HG03558 (cell line): ENCODE measurements at regions not wholly inside any gene's neighbourhood (a gene's known extent, or its start where the extent isn't known, plus 50 kb on each side); places are given as distances from the start of the nearest gene placed in this dataset.

Experiments
- ATAC-seq: cut with Tn5 transposase; IDR thresholded peaks from one replicate; pipeline ENCODE4 v1.9.1; 2021; ENCODE audit warnings: moderate number of reproducible peaks; ENCODE audit not compliant: unreplicated experiment; ENCODE audit errors: extremely low read depth

DNA sequence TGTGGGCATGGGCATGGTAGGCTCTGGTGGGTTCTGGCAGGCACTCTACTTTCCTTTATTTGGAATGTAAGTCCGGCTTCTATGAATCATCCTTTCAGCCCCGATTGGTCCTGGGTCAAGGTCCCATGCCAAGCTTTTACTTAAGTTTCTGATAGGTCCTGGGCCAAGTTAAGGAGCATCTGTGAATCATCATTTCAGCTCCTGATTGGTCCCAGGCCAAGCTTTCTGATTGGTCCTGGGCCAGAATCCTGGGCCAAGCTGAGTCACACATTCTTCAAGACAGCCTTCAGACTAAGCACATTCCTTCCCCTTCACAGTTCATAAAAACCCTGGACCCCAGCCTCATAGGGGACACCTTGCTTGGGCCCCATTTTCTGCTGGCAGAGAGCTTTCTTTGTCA is 231.0 kb upstream of the EYS start:
- ATAC-seq: no peak

- ATAC-seq: no peak
These were observed 228.4 kb upstream of the EYS start for GRCh38 chr6:65935412-65935811.

- no peak for ATAC-seq
These were observed 226.4 kb upstream of the EYS start for GRCh38 chr6:65933390-65933789.

DNA sequence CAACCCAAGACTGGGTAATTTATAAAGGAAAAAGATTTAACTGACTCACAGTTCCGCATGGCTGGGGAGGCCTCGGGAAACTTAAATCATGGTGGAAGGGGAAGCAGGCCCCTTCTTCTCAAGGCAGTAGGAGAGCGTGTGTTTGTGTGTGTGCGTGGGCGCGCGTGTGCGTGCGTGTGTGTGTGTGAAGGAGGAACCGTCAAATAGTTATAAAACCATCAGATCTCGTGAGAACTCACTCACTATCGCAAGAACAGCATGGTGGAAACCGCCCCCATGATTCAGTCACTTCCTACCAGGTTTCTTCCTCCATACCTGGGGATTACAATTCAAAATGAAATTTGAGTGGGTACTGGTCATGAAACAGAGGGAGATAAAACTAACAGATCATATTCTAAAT is 220.1 kb upstream of the EYS start:
- ATAC-seq: no peak

DNA sequence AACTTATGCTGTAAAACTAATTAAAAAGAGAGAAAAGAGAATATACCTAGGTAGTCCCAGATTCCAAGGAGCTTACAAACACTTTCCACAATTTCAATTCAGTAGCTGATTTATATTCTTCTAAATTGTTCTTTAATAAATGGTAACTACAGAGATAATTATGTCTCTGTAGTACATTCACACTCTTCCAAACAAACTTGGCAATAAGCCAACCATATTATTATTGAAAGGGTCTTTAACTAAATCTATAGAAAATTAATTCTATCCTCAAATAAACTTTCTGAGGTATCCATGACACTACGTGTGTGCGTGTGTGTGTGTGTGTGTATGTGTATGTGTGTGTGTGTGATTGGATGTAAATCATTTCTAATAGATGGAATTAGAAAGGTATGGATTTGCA is 217.4 kb upstream of the EYS start:
- no peak for ATAC-seq

DNA sequence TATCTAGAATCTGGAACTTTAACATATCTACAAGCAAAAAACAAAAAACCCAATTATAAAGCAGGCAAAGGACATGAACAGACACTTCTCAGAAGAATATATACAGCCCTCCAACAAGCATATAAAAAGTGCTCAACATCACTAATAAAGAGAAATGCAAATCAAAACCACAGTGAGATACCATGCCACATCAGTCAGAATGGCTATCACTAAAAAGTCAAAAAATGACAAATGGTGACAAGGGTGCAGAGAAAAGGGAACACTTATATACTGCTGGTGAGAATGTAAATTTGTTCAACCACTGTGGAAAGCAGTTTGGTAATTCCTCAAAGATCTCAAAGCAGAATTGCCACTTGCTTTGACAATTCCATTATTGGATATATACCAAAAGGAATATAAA is 215.0 kb upstream of the EYS start:
- no peak for ATAC-seq

DNA sequence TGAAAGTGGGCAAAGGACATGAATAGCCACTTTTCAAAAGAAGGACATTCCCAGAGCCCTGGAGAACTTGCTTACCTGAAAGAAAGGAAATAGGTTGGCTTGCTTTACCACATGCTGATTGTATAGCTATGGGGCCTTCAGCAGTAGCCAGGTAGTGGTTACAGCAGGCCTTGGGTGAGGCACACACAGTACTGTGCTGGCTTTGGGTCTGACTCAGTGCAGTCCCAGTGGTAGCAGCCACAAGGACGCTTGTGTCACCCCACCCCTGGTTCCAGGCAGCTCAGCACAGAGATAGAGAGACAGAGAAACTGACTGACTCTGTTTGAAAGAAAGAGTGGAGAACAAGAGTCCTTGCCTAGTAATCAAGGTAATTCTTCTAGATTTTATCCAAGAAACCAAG is 201.0 kb upstream of the EYS start:
- ATAC-seq: no peak

DNA sequence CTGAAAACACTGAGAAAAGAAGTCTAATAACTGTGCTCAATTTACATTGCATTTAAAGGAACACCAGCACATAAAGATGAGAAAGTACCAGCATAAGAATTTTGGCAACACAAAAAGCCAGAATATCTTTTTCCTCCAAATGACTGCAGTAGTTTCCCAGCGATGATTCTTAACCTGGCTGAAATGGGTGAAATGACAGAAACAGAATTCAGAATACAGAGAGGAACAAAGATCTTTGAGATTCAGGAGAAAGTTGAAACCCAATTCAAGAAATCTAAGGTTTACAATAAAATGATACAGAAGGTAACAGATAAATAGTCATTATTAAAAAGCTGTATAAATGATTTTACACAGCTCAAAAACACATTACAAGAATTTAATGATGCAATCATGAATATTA is 197.0 kb upstream of the EYS start:
- ATAC-seq: no peak

DNA sequence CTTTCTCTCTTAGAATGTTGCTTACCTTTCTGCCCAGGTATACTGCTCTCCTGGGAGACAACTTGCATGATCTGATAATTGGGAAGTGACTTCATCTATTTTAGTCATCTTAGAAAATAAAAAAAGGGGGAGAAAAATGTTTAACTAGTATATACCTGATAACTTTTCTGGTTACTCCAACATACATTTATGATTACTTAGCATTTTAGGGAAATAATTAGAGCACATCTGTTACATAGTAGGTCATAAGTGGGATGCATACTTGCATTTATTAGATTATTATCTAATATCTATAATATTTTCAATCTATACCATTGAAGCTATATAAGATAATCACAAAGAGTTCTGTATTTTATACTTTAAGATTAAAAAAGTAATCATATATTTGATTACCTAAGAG is 193.9 kb upstream of the EYS start:
- no peak for ATAC-seq

GRCh38 chr6:65896140-65896539 is 189.1 kb upstream of the EYS start:
- ATAC-seq: no peak

DNA sequence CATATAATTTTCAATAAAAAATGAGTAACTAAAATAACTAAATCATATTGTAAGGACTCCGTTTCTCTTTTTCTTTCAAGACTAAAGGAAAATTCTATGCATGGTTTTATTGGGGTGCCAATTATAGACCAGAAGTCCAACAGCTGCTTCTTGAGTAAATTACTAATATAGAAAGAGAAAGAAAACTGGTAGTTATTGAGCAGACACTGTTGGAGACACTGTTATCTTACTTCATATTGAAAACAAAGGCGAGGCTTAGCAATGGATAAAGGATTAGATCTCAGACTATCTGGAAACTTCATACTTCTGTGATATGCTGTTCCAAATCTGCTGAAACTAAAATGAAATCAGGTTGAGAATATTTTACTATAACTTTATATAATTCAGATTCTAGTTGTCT is 169.6 kb upstream of the EYS start:
- ATAC-seq: no peak

GRCh38 chr6:65852369-65852852 is 145.4 kb upstream of the EYS start:
- no peak for ATAC-seq

DNA sequence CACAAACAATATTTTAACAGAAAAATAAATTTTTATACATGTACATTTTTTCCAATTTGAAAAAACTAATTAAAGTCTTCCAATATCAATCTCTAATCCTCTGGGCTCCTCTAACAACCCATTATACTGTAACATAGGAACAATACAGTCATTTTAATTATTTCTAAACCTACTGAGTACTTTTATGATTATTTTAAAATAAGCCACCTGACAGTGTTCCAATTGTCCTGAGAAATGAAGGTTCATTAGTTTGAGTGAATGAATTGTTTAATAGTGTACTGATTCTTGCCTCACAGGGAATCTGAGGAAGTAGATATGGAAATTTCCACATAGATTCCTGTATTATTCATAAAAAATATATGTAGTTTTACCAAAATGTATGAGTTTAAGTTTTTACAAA is 123.1 kb upstream of the EYS start:
- no peak for ATAC-seq

DNA sequence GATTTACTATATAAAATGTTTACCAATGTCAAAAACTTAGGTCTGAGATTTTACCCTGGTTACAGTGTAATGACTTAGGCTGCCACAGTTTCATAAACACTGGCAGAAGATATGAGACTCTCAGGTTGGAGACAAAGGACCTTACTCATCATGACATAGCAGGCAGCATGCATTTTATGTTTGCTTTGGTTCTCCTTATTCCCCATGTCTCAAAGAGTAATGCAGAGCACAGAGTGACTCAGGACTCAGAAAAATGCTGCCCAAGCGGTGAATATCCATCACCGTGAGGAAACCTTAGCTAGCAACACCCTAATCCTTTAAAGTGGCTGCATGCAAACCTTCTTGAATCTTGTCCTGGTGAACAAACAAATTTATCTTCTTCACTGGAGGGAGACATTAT is 112.1 kb upstream of the EYS start:
- ATAC-seq: no peak

GRCh38 chr6:65818576-65818975 is 111.5 kb upstream of the EYS start:
- no peak for ATAC-seq

- ATAC-seq: no peak
These were observed 110.0 kb upstream of the EYS start for GRCh38 chr6:65816991-65817390.

DNA sequence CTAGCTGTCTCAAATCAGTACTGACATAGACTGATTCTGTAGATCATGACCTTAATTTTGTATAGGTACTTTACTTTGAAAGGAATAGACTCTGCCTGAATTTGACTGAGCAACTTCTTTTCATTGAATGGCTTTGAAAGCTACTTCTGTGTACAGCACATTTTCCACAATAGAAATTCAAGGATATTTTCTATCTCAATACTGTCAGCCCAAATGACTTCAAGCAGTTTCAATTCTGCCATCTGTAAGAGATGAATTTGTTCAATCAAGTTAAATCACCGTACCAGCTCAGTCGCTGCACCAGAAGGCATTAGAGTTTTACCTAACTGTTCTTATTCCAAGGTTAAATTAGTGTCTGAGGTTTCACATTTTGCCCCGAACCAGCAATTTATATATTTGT is 107.0 kb upstream of the EYS start:
- ATAC-seq: no peak

DNA sequence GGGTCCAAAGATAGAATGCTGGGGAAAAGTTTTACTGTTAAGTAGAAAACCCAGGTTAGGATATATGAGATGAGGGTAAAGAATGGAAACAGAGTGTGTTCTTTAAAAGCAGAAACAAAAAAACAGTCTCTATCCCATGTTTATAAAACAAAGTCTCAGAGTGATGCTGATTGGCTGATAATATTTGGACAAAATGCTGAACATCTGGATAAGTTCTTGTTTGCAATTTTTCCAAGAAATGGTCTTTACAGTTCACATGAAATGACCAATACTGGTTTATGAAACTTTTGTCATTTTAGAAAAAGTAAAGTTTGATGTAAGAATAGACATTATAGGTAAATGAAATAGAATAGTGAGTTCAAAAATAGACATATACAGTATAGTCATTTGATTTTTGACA is 96.2 kb upstream of the EYS start:
- ATAC-seq: no peak

- ATAC-seq: no peak
These were observed 92.4 kb upstream of the EYS start for GRCh38 chr6:65799389-65799788.

- no peak for ATAC-seq
These were observed 91.4 kb upstream of the EYS start for GRCh38 chr6:65798280-65799014.

DNA sequence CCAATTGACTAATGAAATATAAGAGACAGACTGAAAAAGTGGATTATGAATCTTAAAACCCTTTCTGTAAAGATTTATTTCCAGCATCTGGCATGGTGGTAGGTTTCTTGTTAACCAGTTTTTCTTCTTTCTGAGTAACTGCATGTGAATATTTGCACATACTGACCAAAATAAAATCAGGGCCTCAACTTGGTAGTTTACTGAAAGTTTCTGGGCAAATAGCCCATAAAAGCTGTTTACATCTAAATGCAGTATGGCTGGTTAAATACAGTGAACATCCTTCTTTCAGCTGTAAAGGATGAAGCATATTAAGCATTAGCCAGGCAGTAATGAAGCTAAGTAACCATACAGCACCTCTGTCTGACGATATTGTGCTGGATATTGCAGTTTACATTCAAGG is 83.6 kb upstream of the EYS start:
- ATAC-seq: no peak

- no peak for ATAC-seq
These were observed 80.8 kb upstream of the EYS start for GRCh38 chr6:65787787-65788186.

DNA sequence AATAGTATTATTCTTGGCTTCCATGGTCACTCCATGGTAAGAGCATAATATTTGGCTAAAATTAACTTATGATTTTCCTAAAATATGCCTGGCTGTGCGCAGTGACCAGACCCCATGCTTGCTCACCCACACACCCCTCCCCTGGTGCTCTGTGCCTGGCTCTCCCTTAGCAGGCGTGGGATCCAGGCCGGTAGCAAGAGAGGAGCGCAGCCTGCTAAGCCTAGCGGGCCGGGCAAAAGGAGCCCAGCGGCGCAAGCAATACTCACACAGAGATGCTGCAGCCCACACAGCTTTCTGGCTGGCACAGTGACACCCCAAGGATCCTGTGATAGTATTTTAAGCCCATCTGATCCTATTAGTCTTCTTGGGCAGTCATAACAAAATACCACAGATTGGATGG is 79.8 kb upstream of the EYS start:
- ATAC-seq: no peak
